ENCODE measurements at regions not wholly inside any gene's neighbourhood (a gene's known extent, or its start where the extent isn't known, plus 50 kb on each side); places are given as distances from the start of the nearest gene placed in this dataset.

GRCh38 chr2:235146206-235146605 lies 194.4 kb downstream of the SH3BP4 start:
- ChIA-PET CTCF (no interaction called here), POLR2A (no interaction called here)
- TF ChIP-seq SP1 (IDR thresholded peaks at IDR 0.05) (no peak), NFRKB (IDR thresholded peaks at IDR 0.05) (no peak), FOXA1 (IDR thresholded peaks at IDR 0.05) (no peak)
- no peak for DNase-seq (ENCODE audit: extremely low spot score)

GRCh38 chr2:235146871-235147565 lies 195.2 kb downstream of the SH3BP4 start:
- TF ChIP-seq FOXM1 (IDR thresholded peaks at IDR 0.05; ENCODE audit: borderline replicate concordance) (no peak), BHLHE40 (IDR thresholded peaks at IDR 0.05; ENCODE audit: borderline replicate concordance) (no peak), ELF4 (IDR thresholded peaks at IDR 0.05) (no peak), LEF1 (IDR thresholded peaks at IDR 0.05; ENCODE audit: borderline replicate concordance) (no peak), SUZ12 (IDR thresholded peaks at IDR 0.05) (no peak), NFRKB (IDR thresholded peaks at IDR 0.05) (no peak), HDGF (IDR thresholded peaks at IDR 0.05; ENCODE audit: borderline replicate concordance) (no peak), FOXK2 (IDR thresholded peaks at IDR 0.05) (no peak)
- ChIA-PET CTCF (no interaction called here), POLR2A (no interaction called here)
- no peak for DNase-seq (ENCODE audit: extremely low spot score)

- ChIA-PET POLR2A (no interaction called here), CTCF (no interaction called here)
- DNase-seq (ENCODE audit: extremely low spot score) = no peak
- TF ChIP-seq HDGF (IDR thresholded peaks at IDR 0.05; ENCODE audit: borderline replicate concordance) (no peak), FOXM1 (IDR thresholded peaks at IDR 0.05; ENCODE audit: borderline replicate concordance) (no peak), CTBP1 (IDR thresholded peaks at IDR 0.05; ENCODE audit: borderline replicate concordance) (no peak), PKNOX1 (IDR thresholded peaks at IDR 0.05) (no peak), ELF4 (IDR thresholded peaks at IDR 0.05) (no peak), NFRKB (IDR thresholded peaks at IDR 0.05) (no peak), FOXA1 (IDR thresholded peaks at IDR 0.05) (no peak), L3MBTL2 (conservative IDR thresholded peaks at IDR 0.05) (no peak), LEF1 (IDR thresholded peaks at IDR 0.05; ENCODE audit: borderline replicate concordance) (no peak), BHLHE40 (IDR thresholded peaks at IDR 0.05; ENCODE audit: borderline replicate concordance) (no peak), SP1 (IDR thresholded peaks at IDR 0.05) (no peak)
Measured at GRCh38 chr2:235148201-235149170, 196.7 kb downstream of the SH3BP4 start.

- ChIA-PET POLR2A (no interaction called here), CTCF (no interaction called here)
- no peak for DNase-seq (ENCODE audit: extremely low spot score)
Measured at GRCh38 chr2:235149240-235149659, 197.4 kb downstream of the SH3BP4 start.

GRCh38 chr2:235149736-235150135 lies 197.9 kb downstream of the SH3BP4 start:
- POLR2A ChIA-PET = no interaction called here
- CTCF ChIA-PET = no interaction called here
- TF ChIP-seq SP1 (IDR thresholded peaks at IDR 0.05) = no peak
- TF ChIP-seq CTBP1 (IDR thresholded peaks at IDR 0.05; ENCODE audit: borderline replicate concordance) = no peak
- TF ChIP-seq ARNT (IDR thresholded peaks at IDR 0.05) = no peak
- TF ChIP-seq PKNOX1 (IDR thresholded peaks at IDR 0.05) = no peak
- TF ChIP-seq ELF4 (IDR thresholded peaks at IDR 0.05) = no peak
- no peak for TF ChIP-seq TARDBP (IDR thresholded peaks at IDR 0.05)
- TF ChIP-seq FOXK2 (IDR thresholded peaks at IDR 0.05) = no peak
- TF ChIP-seq SUZ12 (IDR thresholded peaks at IDR 0.05) = no peak
- no peak for TF ChIP-seq ZNF384 (IDR thresholded peaks at IDR 0.05)
- TF ChIP-seq FOXM1 (IDR thresholded peaks at IDR 0.05; ENCODE audit: borderline replicate concordance) = no peak
- TF ChIP-seq BHLHE40 (IDR thresholded peaks at IDR 0.05; ENCODE audit: borderline replicate concordance) = no peak
- no peak for TF ChIP-seq LEF1 (IDR thresholded peaks at IDR 0.05; ENCODE audit: borderline replicate concordance)
- no peak for TF ChIP-seq L3MBTL2 (conservative IDR thresholded peaks at IDR 0.05)
- no peak for TF ChIP-seq FOXA1 (IDR thresholded peaks at IDR 0.05)
- TF ChIP-seq NFRKB (IDR thresholded peaks at IDR 0.05) = no peak
- TF ChIP-seq HDGF (IDR thresholded peaks at IDR 0.05; ENCODE audit: borderline replicate concordance) = no peak
- no peak for DNase-seq (ENCODE audit: extremely low spot score)

More at GRCh38 chr2:235149240-235149659, 197.4 kb downstream of the SH3BP4 start:
- TF ChIP-seq ELF4 (IDR thresholded peaks at IDR 0.05) = no peak
- TF ChIP-seq SUZ12 (IDR thresholded peaks at IDR 0.05) = no peak
- no peak for TF ChIP-seq TARDBP (IDR thresholded peaks at IDR 0.05)
- no peak for TF ChIP-seq ZNF384 (IDR thresholded peaks at IDR 0.05)
- TF ChIP-seq BHLHE40 (IDR thresholded peaks at IDR 0.05; ENCODE audit: borderline replicate concordance) = no peak
- TF ChIP-seq ARNT (IDR thresholded peaks at IDR 0.05) = no peak
- TF ChIP-seq SP1 (IDR thresholded peaks at IDR 0.05) = no peak
- no peak for TF ChIP-seq PKNOX1 (IDR thresholded peaks at IDR 0.05)
- TF ChIP-seq NFRKB (IDR thresholded peaks at IDR 0.05) = no peak
- TF ChIP-seq FOXK2 (IDR thresholded peaks at IDR 0.05) = no peak
- TF ChIP-seq FOXM1 (IDR thresholded peaks at IDR 0.05; ENCODE audit: borderline replicate concordance) = no peak

GRCh38 chr2:235151152-235151551 lies 199.3 kb downstream of the SH3BP4 start:
- ChIA-PET POLR2A (no interaction called here), CTCF (no interaction called here)
- TF ChIP-seq HDGF (IDR thresholded peaks at IDR 0.05; ENCODE audit: borderline replicate concordance) (no peak), LEF1 (IDR thresholded peaks at IDR 0.05; ENCODE audit: borderline replicate concordance) (no peak), BHLHE40 (IDR thresholded peaks at IDR 0.05; ENCODE audit: borderline replicate concordance) (no peak), SP1 (IDR thresholded peaks at IDR 0.05) (no peak), TARDBP (IDR thresholded peaks at IDR 0.05) (no peak), ELF4 (IDR thresholded peaks at IDR 0.05) (no peak)

More at GRCh38 chr2:235151152-235151551, 199.3 kb downstream of the SH3BP4 start:
- DNase-seq (ENCODE audit: extremely low spot score) = no peak

Data from HEK293T (cell line).